ENCODE measurements at regions not wholly inside any gene's neighbourhood (a gene's known extent, or its start where the extent isn't known, plus 50 kb on each side); places are given as distances from the start of the nearest gene placed in this dataset.

- WGBS: 93% methylated on average over 2 of the region's 2 CpGs
- Histone ChIP-seq H3K9me3 (no peaks in the 10 kb centered on the region), H3K4me3 (no peak overlapping the region), H3K27ac (replicated peaks in 1 of 4) (no peak overlapping the region), H3K36me3 (no peaks in the 10 kb centered on the region), H3K4me1 (peaks cover 0 to 2% (median 0%) of the 10 kb centered on the region in 4 donors), H3K27me3 (no peaks in the 10 kb centered on the region)
- intact Hi-C loops (cut with DNase I): no loop called here
- TF ChIP-seq CTCF (IDR thresholded peaks at IDR 0.05) (no peak), EP300 (IDR thresholded peaks at IDR 0.05) (no peak), POLR2AphosphoS5 (IDR thresholded peaks at IDR 0.05) (no peak), POLR2A (IDR thresholded peaks at IDR 0.05; ENCODE audit: low read depth) (no peak)
- DNase-seq (ENCODE audit: extremely low spot score): no peak
These were observed 232.2 kb upstream of the HS3ST3A1 start for GRCh38 chr17:13833921-13834320.

- H3K27me3 ChIP-seq: no peaks in the 10 kb centered on the region
- H3K9me3 ChIP-seq: no peaks in the 10 kb centered on the region
- WGBS: 90% methylated on average over 2 of the region's 2 CpGs
- no peaks in the 10 kb centered on the region for H3K4me1 ChIP-seq
- no peak for DNase-seq (ENCODE audit: extremely low spot score)
- TF ChIP-seq EP300 (IDR thresholded peaks at IDR 0.05) (no peak), POLR2AphosphoS5 (IDR thresholded peaks at IDR 0.05) (no peak), POLR2A (IDR thresholded peaks at IDR 0.05; ENCODE audit: low read depth) (no peak), CTCF (IDR thresholded peaks at IDR 0.05) (no peak)
- H3K27ac ChIP-seq (replicated peaks in 1 of 4): no peak overlapping the region
- H3K4me3 ChIP-seq: no peak overlapping the region
- intact Hi-C loops (cut with DNase I): no loop called here
- no peaks in the 10 kb centered on the region for H3K36me3 ChIP-seq
These were observed 233.4 kb upstream of the HS3ST3A1 start for GRCh38 chr17:13835151-13835550.

GRCh38 chr17:13837417-13837816 is 231.9 kb upstream of the COX10 start:
- H3K36me3 ChIP-seq: no peaks in the 10 kb centered on the region
- intact Hi-C loops (cut with DNase I): no loop called here
- H3K27ac ChIP-seq (replicated peaks in 1 of 4): no peak overlapping the region
- H3K27me3 ChIP-seq: no peaks in the 10 kb centered on the region
- WGBS: 90% methylated on average over 12 of the region's 12 CpGs
- no peak for TF ChIP-seq POLR2A (IDR thresholded peaks at IDR 0.05; ENCODE audit: low read depth)
- no peak for TF ChIP-seq POLR2AphosphoS5 (IDR thresholded peaks at IDR 0.05)
- TF ChIP-seq CTCF (IDR thresholded peaks at IDR 0.05): no peak
- no peak for TF ChIP-seq EP300 (IDR thresholded peaks at IDR 0.05)
- H3K9me3 ChIP-seq: no peaks in the 10 kb centered on the region
- no peak for DNase-seq (ENCODE audit: extremely low spot score)
- no peaks in the 10 kb centered on the region for H3K4me1 ChIP-seq
- H3K4me3 ChIP-seq: no peak overlapping the region

GRCh38 chr17:13840254-13840653 is 229.1 kb upstream of the COX10 start:
- Histone ChIP-seq H3K9me3 (no peaks in the 10 kb centered on the region), H3K27me3 (no peaks in the 10 kb centered on the region), H3K4me3 (no peak overlapping the region), H3K27ac (replicated peaks in 1 of 4) (no peak overlapping the region), H3K36me3 (no peaks in the 10 kb centered on the region), H3K4me1 (no peaks in the 10 kb centered on the region)
- no peak for TF ChIP-seq EP300 (IDR thresholded peaks at IDR 0.05)
- no peak for TF ChIP-seq CTCF (IDR thresholded peaks at IDR 0.05)
- no peak for TF ChIP-seq POLR2A (IDR thresholded peaks at IDR 0.05; ENCODE audit: low read depth)
- TF ChIP-seq POLR2AphosphoS5 (IDR thresholded peaks at IDR 0.05): no peak
- intact Hi-C loops (cut with DNase I): no loop called here
- WGBS: 65% methylated on average over 1 of the region's 1 CpG
- DNase-seq (ENCODE audit: extremely low spot score): no peak

- no peaks in the 10 kb centered on the region for H3K9me3 ChIP-seq
- H3K4me3 ChIP-seq: no peak overlapping the region
- H3K27ac ChIP-seq (replicated peaks in 1 of 4): no peak overlapping the region
- no peaks in the 10 kb centered on the region for H3K36me3 ChIP-seq
- intact Hi-C loops (cut with DNase I): no loop called here
- WGBS: 71% methylated on average over 4 of the region's 4 CpGs
- H3K4me1 ChIP-seq: no peaks in the 10 kb centered on the region
- H3K27me3 ChIP-seq: no peaks in the 10 kb centered on the region
- TF ChIP-seq POLR2AphosphoS5 (IDR thresholded peaks at IDR 0.05) (no peak), EP300 (IDR thresholded peaks at IDR 0.05) (no peak), CTCF (IDR thresholded peaks at IDR 0.05) (no peak), POLR2A (IDR thresholded peaks at IDR 0.05; ENCODE audit: low read depth) (no peak)
- DNase-seq (ENCODE audit: extremely low spot score): no peak
These were observed 225.3 kb upstream of the COX10 start for GRCh38 chr17:13843862-13844635.

Data from esophagus muscularis mucosa (tissue), 4 donors.